ENCODE measurements at regions not wholly inside any gene's neighbourhood (a gene's known extent, or its start where the extent isn't known, plus 50 kb on each side); places are given as distances from the start of the nearest gene placed in this dataset.
"Not testable (repeated sequence)": the region's sequence is repeated elsewhere in the genome, so short reads cannot be mapped to it uniquely, and the experiment has no call there.

GRCh38 chr1:228650141-228650540, 85.1 kb upstream of the RHOU start:
- ChIA-PET POLR2A (no interaction called here), CTCF (interaction anchor here (1.6 kb wide), 1 partner anchor 14 kb away, joined by 8 read pairs; no protein-coding TSS in a partner anchor)
- no peak for TF ChIP-seq CTCF (IDR thresholded peaks at IDR 0.05; ENCODE audit: insufficient read depth, low read length, missing control alignments)
- DNase-seq (ENCODE audit: low read depth, low spot score): no peak
- H3K4me3 ChIP-seq (ENCODE audit: low read depth, low read length): no peak overlapping the region

GRCh38 chr1:228650946-228651345, 84.3 kb upstream of the RHOU start:
- ChIA-PET CTCF (interaction anchor here (1.4 to 1.6 kb wide), 2 partner anchors 13 to 576 kb away, joined by 4 to 8 read pairs; no protein-coding TSS in a partner anchor), POLR2A (no interaction called here)
- H3K4me3 ChIP-seq (ENCODE audit: low read depth, low read length): no peak overlapping the region
- TF ChIP-seq CTCF (IDR thresholded peaks at IDR 0.05; ENCODE audit: insufficient read depth, low read length, missing control alignments): no peak
- no peak for DNase-seq (ENCODE audit: low read depth, low spot score)

GRCh38 chr1:228652116-228652515, 83.2 kb upstream of the RHOU start:
- DNase-seq (ENCODE audit: low read depth, low spot score): no peak
- ChIA-PET CTCF (interaction anchor here (1.4 kb wide), 1 partner anchor 575 kb away, joined by 4 read pairs; no protein-coding TSS in a partner anchor), POLR2A (no interaction called here)
- H3K4me3 ChIP-seq (ENCODE audit: low read depth, low read length): no peak overlapping the region
- no peak for TF ChIP-seq CTCF (IDR thresholded peaks at IDR 0.05; ENCODE audit: insufficient read depth, low read length, missing control alignments)

GRCh38 chr1:228653057-228653456, 82.2 kb upstream of the RHOU start:
- DNase-seq (ENCODE audit: low read depth, low spot score); H3K4me3 ChIP-seq (ENCODE audit: low read depth, low read length); POLR2A ChIA-PET: not testable (repeated sequence)
- CTCF ChIA-PET: interaction anchor here (1.1 to 1.3 kb wide), 2 partner anchors 11 to 574 kb away, joined by 5 read pairs; no protein-coding TSS in a partner anchor

GRCh38 chr1:228653748-228654147, 81.5 kb upstream of the RHOU start:
- DNase-seq (ENCODE audit: low read depth, low spot score): no peak
- TF ChIP-seq CTCF (IDR thresholded peaks at IDR 0.05; ENCODE audit: insufficient read depth, low read length, missing control alignments): no peak
- H3K4me3 ChIP-seq (ENCODE audit: low read depth, low read length): no peak overlapping the region
- CTCF ChIA-PET: interaction anchor here (1.1 to 1.3 kb wide), 2 partner anchors 10 to 573 kb away, joined by 5 read pairs; no protein-coding TSS in a partner anchor
- POLR2A ChIA-PET: interaction anchor here (0.6 kb wide), 1 partner anchor 27 kb away, joined by 3 read pairs; no protein-coding TSS in a partner anchor

GRCh38 chr1:228655796-228656394, 79.4 kb upstream of the RHOU start:
- CTCF ChIA-PET: interaction anchor here (1.0 to 1.4 kb wide), 3 partner anchors 9 to 571 kb away, joined by 3 to 9 read pairs (median 4); no protein-coding TSS in a partner anchor
- POLR2A ChIA-PET: no interaction called here
- no peak for TF ChIP-seq CTCF (IDR thresholded peaks at IDR 0.05; ENCODE audit: insufficient read depth, low read length, missing control alignments)

GRCh38 chr1:228662007-228662689, 73.1 kb upstream of the RHOU start:
- H3K4me3 ChIP-seq (ENCODE audit: low read depth, low read length); POLR2A ChIA-PET; DNase-seq (ENCODE audit: low read depth, low spot score): not testable (repeated sequence)
- CTCF ChIA-PET: interaction anchor here (1.0 to 5.7 kb wide), 3 partner anchors 565 to 594 kb away, joined by 3 to 76 read pairs (median 5); no protein-coding TSS in a partner anchor

More at GRCh38 chr1:228655796-228656394, 79.4 kb upstream of the RHOU start:
- H3K4me3 ChIP-seq (ENCODE audit: low read depth, low read length): no peak overlapping the region
- no peak for DNase-seq (ENCODE audit: low read depth, low spot score)
